DLD1 (cell line): ENCODE measurements at regions not wholly inside any gene's neighbourhood (a gene's known extent, or its start where the extent isn't known, plus 50 kb on each side); places are given as distances from the start of the nearest gene placed in this dataset.

Experiments
- in situ Hi-C: cut with HindIII; loops from 2 replicates; pipeline ENCODE4 v1.10.0; 2017; ENCODE audit warnings: low sequenced_read_pairs

- in situ Hi-C loops: no loop called here
These were observed 229.9 kb upstream of the MKLN1 start for GRCh38 chr7:131097662-131098376.

- in situ Hi-C loops: no loop called here
These were observed 229.1 kb upstream of the MKLN1 start for GRCh38 chr7:131098527-131098926.

GRCh38 chr7:131100357-131101054 is 227.2 kb upstream of the MKLN1 start:
- in situ Hi-C loops: no loop called here

GRCh38 chr7:131103997-131104396 is 223.7 kb upstream of the MKLN1 start:
- in situ Hi-C loops: no loop called here

GRCh38 chr7:131104596-131105293 is 222.9 kb upstream of the MKLN1 start:
- in situ Hi-C loops: no loop called here

- in situ Hi-C loops: no loop called here
These were observed 222.3 kb upstream of the MKLN1 start for GRCh38 chr7:131105294-131105798.

GRCh38 chr7:131105799-131106680 is 221.6 kb upstream of the MKLN1 start:
- in situ Hi-C loops: no loop called here

- in situ Hi-C loops: no loop called here
These were observed 220.9 kb upstream of the MKLN1 start for GRCh38 chr7:131106681-131107336.

GRCh38 chr7:131107337-131108211 is 220.1 kb upstream of the MKLN1 start:
- in situ Hi-C loops: no loop called here

- in situ Hi-C loops: no loop called here
These were observed 219.3 kb upstream of the MKLN1 start for GRCh38 chr7:131108212-131108940.

- in situ Hi-C loops: no loop called here
These were observed 218.5 kb upstream of the MKLN1 start for GRCh38 chr7:131109011-131109758.

GRCh38 chr7:131109759-131110296 is 217.8 kb upstream of the MKLN1 start:
- in situ Hi-C loops: no loop called here

- in situ Hi-C loops: no loop called here
These were observed 217.2 kb upstream of the MKLN1 start for GRCh38 chr7:131110297-131111080.

- in situ Hi-C loops: no loop called here
These were observed 216.5 kb upstream of the MKLN1 start for GRCh38 chr7:131111081-131111576.

GRCh38 chr7:131111792-131112191 is 215.9 kb upstream of the MKLN1 start:
- in situ Hi-C loops: no loop called here

- in situ Hi-C loops: no loop called here
These were observed 215.2 kb upstream of the MKLN1 start for GRCh38 chr7:131112431-131112830.

- in situ Hi-C loops: no loop called here
These were observed 212.3 kb upstream of the MKLN1 start for GRCh38 chr7:131115340-131115739.
